Choroid plexus epithelial cell (primary cell): ENCODE measurements at regions not wholly inside any gene's neighbourhood (a gene's known extent, or its start where the extent isn't known, plus 50 kb on each side); places are given as distances from the start of the nearest gene placed in this dataset.
A peak's percentile ranks its signal among the peaks of the same experiment; 100 is the strongest.

Experiments
- DNase-seq: peaks from one replicate; pipeline ENCODE4 v3.0.0-alpha.2; 2010; ENCODE audit warnings: low read depth
- H3K4me3 ChIP-seq: 2 replicates; pipeline ENCODE4 v1.5.1; 2011; ENCODE audit warnings: low read depth, mild to moderate bottlenecking, control low read depth, low read length, moderate library complexity
- TF ChIP-seq, protein P1 (sequence below): conservative IDR thresholded peaks from 2 replicates; pipeline ENCODE4 v1.5.1; 2011; ENCODE audit warnings: low read depth, mild to moderate bottlenecking, control low read depth, inconsistent platforms, low read length, moderate library complexity

DNA sequence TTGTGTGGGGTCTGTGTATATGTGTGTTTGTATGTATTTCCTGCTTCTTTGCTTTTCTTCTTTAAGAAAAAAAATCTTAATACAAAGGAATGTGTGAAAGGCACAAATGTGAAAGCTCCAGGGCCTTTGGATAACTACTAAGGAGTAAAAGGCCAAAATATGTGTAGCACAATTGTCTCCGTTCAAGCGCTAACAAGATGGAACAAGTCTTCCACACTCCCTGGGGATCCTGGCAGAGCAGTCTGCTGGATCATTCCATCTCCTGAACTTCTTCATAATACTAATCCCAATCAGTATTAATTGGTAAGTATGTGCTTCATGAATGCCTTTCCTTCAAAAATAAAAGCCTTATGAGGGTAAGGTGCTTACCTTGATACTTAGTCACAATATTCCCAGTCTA is 462.5 kb upstream of the TBX3 start:
- DNase-seq: no peak
- TF ChIP-seq, protein P1, sequence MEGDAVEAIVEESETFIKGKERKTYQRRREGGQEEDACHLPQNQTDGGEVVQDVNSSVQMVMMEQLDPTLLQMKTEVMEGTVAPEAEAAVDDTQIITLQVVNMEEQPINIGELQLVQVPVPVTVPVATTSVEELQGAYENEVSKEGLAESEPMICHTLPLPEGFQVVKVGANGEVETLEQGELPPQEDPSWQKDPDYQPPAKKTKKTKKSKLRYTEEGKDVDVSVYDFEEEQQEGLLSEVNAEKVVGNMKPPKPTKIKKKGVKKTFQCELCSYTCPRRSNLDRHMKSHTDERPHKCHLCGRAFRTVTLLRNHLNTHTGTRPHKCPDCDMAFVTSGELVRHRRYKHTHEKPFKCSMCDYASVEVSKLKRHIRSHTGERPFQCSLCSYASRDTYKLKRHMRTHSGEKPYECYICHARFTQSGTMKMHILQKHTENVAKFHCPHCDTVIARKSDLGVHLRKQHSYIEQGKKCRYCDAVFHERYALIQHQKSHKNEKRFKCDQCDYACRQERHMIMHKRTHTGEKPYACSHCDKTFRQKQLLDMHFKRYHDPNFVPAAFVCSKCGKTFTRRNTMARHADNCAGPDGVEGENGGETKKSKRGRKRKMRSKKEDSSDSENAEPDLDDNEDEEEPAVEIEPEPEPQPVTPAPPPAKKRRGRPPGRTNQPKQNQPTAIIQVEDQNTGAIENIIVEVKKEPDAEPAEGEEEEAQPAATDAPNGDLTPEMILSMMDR: no peak
- no peak overlapping the region for H3K4me3 ChIP-seq

DNA sequence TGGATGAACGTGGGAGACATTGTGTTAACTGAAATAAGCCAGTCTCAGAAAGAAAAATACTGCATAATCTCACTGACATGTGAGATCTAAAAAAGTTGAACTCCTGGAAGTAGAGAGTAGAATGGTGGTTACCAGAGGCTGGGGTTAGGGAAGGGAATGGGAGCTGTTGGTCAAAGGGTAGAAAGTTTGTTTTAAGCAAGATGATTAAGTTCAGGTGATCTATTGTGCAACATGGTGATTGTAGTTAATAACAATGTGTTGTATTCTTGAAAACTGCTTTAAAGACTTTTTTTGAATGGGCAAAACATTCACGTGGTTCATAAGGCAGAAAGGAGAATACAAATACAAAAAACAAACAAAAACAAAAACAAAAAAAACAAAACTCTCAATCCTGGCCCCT is 460.4 kb upstream of the TBX3 start:
- no peak overlapping the region for H3K4me3 ChIP-seq
- TF ChIP-seq, protein P1: no peak
- DNase-seq: no peak

DNA sequence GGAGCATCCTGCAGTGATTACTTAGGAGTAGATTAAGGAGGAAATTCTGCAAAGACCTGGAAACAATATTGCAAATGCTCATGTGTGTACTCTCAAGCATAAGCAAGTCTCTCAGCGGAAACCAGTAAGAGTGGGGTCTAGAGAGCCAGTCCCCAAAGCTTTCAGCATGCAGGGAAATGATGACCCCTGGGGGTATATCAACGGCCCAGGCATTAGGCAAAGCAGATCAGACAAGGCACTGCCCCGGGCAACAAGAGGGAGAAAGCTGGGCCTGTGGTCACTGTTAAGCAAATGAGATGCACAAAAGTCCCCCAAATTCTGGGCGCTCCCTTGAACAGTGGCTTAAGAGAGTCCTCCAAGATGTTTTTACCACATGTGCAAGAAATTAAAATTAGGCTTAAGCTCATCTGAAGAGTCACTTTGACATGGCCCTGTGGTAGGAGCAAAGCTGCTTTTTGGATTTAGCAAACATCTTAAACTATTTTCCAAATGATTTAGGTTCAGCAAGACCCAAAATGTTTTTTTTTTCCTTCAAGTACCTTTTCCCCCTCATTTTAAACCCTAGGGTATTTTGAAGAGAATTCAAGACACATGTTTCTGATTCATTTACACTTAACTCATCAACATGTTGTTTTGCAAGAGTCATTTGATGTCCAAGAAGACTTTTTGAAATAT is 457.1 kb upstream of the TBX3 start:
- TF ChIP-seq, protein P1: no peak
- no peak for DNase-seq
- H3K4me3 ChIP-seq: no peak overlapping the region

DNA sequence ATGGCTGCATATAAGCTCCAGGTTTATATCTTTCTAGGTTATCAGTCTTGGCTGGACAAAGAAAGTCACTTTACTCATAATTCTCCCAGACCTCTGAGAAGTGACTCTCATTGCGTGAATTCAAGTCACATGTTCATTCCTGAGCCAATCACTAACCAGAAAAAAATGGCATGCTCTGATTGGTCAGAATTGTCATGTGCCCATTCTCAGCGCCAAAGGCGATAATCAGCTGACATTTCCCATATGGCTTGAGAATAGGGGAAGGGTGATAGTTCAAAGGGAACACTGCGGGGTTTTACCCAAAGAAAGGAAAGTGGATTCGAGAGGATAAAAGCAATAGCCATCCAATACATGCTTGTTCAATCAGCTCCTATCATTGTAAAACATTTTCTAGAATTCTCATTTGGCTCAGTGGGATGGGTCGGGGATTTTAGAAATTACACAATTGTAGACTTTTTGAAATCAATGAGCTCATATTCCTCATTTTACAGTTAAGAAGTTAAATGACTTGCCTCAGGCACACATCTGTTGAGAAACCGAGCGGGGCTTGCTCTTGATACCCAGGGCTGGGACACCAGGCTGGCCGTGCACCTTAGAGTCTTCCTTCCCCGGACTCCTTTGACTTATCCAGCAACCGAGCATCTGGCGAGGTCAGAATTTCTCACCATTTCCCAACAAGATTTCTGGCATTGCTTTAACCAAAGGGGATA is 454.0 kb upstream of the TBX3 start:
- DNase-seq: no peak
- TF ChIP-seq, protein P1: no peak
- H3K4me3 ChIP-seq: no peak overlapping the region

DNA sequence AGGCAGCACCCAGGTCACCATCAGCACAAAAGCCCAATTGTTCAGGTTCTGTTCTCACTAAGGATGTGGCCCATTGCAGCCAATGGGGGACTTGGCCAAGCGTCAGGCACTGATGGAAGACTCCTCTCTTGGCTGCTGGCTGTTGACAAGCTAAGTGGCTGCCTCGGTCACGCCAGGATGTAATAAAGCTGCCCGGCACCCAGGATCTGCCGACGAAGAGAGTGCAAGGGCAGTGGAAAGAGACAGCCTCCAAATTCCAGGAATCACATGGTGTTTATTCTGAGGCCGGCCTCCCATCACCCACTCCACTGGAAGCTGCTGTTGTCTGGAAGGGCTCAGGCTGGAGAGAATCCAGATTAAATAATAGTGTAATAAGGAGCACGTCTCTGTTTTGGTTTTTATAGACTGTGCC is 451.8 kb upstream of the TBX3 start:
- peak; percentile 75 for DNase-seq
- TF ChIP-seq, protein P1: no peak
- no peak overlapping the region for H3K4me3 ChIP-seq

DNA sequence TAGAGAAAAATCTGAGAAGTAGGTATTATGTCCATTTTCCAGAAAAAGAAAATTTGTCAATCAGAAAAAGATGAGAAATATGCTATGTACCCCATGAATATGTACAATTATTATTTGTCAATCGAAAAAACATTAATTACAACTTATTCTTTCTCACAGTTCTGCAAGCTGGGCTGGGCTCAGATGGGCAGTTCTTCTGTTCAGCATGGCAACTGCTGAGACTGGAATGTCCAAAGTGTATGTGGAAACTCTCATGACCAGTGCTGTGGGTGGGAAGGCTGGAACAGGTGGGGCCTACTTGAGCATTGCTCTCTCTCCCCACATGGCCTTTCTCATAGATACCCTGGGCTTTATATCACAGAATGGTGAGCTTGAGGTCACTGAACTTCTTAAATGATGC is 450.3 kb upstream of the TBX3 start:
- DNase-seq: no peak
- H3K4me3 ChIP-seq: no peak overlapping the region
- TF ChIP-seq, protein P1: no peak

DNA sequence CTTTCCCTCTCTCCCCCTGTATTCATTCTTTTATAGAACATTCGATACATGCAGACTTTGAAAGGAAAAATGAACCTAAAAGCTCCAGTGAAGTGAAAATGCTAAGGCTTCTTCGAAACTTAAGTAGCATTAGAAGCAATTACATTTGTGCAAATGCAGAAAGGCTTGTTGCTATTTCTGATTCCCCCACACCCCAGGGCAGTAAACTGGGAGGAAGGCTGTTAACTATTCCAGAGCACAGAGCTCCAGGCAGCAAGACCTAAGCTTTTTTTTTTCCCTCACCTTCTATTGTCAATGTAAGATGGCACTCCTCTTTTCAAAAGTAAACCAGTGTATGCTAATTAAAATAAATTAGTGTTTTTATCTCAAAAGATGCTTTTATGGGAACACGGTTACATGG is 448.9 kb upstream of the TBX3 start:
- no peak overlapping the region for H3K4me3 ChIP-seq
- TF ChIP-seq, protein P1: no peak
- DNase-seq: no peak
